ENCODE measurements at regions not wholly inside any gene's neighbourhood (a gene's known extent, or its start where the extent isn't known, plus 50 kb on each side); places are given as distances from the start of the nearest gene placed in this dataset.

DNA sequence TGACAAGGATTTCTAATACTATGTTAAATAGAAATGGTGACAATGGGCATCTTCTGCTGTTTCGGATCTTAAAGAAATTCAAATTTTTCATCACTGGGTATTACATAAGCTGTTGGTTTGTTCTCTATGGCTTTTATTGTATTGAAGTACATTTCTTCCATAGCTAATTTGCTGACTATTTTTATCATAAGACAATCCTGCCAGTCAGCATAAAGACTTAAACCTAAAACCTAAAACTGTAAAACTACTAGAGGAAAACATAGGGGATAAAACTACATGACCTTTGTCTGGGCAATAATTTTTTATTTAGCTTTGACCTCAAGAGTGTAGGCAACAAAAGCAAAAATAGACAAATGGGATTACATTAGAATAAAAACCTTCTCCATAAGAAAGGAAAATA is 1017.4 kb downstream of the SI start:
- H3K9me3 Mint-ChIP-seq (ENCODE audit: insufficient read depth), result peaks cover 7% of the 10 kb centered on the region
- POLR2A ChIA-PET, result no interaction called here
- no peaks in the 10 kb centered on the region for H3K27me3 ChIP-seq (replicated peaks in 1 of 4; ENCODE audit: control extremely low read depth in 1 of 4, control insufficient read depth in 3 of 4, insufficient read depth in 4 of 4, low read length in 3 of 4)
- TF ChIP-seq, protein P1, sequence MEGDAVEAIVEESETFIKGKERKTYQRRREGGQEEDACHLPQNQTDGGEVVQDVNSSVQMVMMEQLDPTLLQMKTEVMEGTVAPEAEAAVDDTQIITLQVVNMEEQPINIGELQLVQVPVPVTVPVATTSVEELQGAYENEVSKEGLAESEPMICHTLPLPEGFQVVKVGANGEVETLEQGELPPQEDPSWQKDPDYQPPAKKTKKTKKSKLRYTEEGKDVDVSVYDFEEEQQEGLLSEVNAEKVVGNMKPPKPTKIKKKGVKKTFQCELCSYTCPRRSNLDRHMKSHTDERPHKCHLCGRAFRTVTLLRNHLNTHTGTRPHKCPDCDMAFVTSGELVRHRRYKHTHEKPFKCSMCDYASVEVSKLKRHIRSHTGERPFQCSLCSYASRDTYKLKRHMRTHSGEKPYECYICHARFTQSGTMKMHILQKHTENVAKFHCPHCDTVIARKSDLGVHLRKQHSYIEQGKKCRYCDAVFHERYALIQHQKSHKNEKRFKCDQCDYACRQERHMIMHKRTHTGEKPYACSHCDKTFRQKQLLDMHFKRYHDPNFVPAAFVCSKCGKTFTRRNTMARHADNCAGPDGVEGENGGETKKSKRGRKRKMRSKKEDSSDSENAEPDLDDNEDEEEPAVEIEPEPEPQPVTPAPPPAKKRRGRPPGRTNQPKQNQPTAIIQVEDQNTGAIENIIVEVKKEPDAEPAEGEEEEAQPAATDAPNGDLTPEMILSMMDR (IDR thresholded peaks at IDR 0.05), result no peak
- TF ChIP-seq EZH2 (IDR thresholded peaks at IDR 0.05; ENCODE audit: borderline replicate concordance, insufficient read depth, low read depth, low read length, poor library complexity, severe bottlenecking), result no peak
- H3K27ac Mint-ChIP-seq, result no peak overlapping the region
- CTCF ChIA-PET, result no interaction called here
- H3K4me1 ChIP-seq (ENCODE audit: control insufficient read depth in 2 of 2, insufficient read depth in 2 of 2, low read length in 2 of 2), result no peaks in the 10 kb centered on the region
- no peak overlapping the region for H3K4me3 ChIP-seq (ENCODE audit: control extremely low read depth in 1 of 5, extremely low read depth in 1 of 5, insufficient read depth in 1 of 5, low read depth in 2 of 5, low read length in 4 of 5)
- no peak overlapping the region for H3K27ac ChIP-seq (ENCODE audit: low read length in 2 of 2)
- no peaks in the 10 kb centered on the region for H4K20me1 ChIP-seq (ENCODE audit: control insufficient read depth, insufficient read depth, low read length, poor library complexity, severe bottlenecking)
- H3K4me3 Mint-ChIP-seq, result no peak overlapping the region
- no peaks in the 10 kb centered on the region for H3K9me3 ChIP-seq (ENCODE audit: control extremely low read depth in 1 of 3, control insufficient read depth in 2 of 3, insufficient read depth in 1 of 3, low read length in 2 of 3)
- H3K4me1 Mint-ChIP-seq, result no peaks in the 10 kb centered on the region
- intact Hi-C loops (cut with micrococcal nuclease), result no loop called here
- no peaks in the 10 kb centered on the region for H3K36me3 ChIP-seq (replicated peaks in 1 of 2; ENCODE audit: control extremely low read depth in 1 of 2, control insufficient read depth in 1 of 2, extremely low read depth in 1 of 2, insufficient read depth in 2 of 2, low read length in 1 of 2)
- DNase-seq (no peak), ATAC-seq (ENCODE audit: low read depth) (no peak)
- WGBS (ENCODE audit: insufficient coverage), result no CpG with 5 or more reads among the region's 1 CpG
- no peaks in the 10 kb centered on the region for H3K27me3 Mint-ChIP-seq
- H3K4me2 ChIP-seq (replicated peaks; ENCODE audit: low read depth, low read length, poor library complexity, severe bottlenecking), result no peak overlapping the region
- H3K79me2 ChIP-seq (ENCODE audit: control insufficient read depth, insufficient read depth, low read length), result no peaks in the 10 kb centered on the region
- H2AFZ ChIP-seq (ENCODE audit: insufficient read depth, low read depth, low read length, poor library complexity, severe bottlenecking), result no peak overlapping the region
- H3K9ac ChIP-seq (ENCODE audit: low read length), result no peak overlapping the region

DNA sequence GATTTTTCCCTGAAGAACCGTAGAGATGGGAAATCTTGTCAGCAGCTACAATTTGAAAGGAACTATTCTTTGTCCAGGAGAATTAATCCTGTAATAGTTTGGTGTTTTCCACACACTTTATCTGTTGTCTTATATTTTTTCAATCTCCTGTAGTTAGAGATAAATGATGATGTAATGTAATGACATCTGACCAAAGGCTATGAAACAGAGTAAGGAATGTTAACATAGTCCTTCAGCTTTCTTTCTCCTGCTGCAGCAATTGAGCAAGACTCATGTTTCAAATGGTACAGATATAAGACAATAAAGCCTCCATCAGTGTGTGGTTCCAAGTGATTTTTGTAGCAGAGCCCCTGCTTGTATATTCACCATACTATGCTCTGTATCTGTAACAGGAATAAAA is 1028.4 kb downstream of the SI start:
- CTCF ChIA-PET, result no interaction called here
- intact Hi-C loops (cut with micrococcal nuclease), result no loop called here
- POLR2A ChIA-PET, result no interaction called here
- H3K9me3 Mint-ChIP-seq (ENCODE audit: insufficient read depth), result peaks cover 3% of the 10 kb centered on the region
- Histone ChIP-seq H3K79me2 (ENCODE audit: control insufficient read depth, insufficient read depth, low read length) (no peaks in the 10 kb centered on the region), H2AFZ (ENCODE audit: insufficient read depth, low read depth, low read length, poor library complexity, severe bottlenecking) (no peak overlapping the region), H3K36me3 (replicated peaks in 1 of 2; ENCODE audit: control extremely low read depth in 1 of 2, control insufficient read depth in 1 of 2, extremely low read depth in 1 of 2, insufficient read depth in 2 of 2, low read length in 1 of 2) (no peaks in the 10 kb centered on the region), H4K20me1 (ENCODE audit: control insufficient read depth, insufficient read depth, low read length, poor library complexity, severe bottlenecking) (no peaks in the 10 kb centered on the region), H3K4me3 (ENCODE audit: control extremely low read depth in 1 of 5, extremely low read depth in 1 of 5, insufficient read depth in 1 of 5, low read depth in 2 of 5, low read length in 4 of 5) (no peak overlapping the region), H3K4me2 (replicated peaks; ENCODE audit: low read depth, low read length, poor library complexity, severe bottlenecking) (no peak overlapping the region), H3K9ac (ENCODE audit: low read length) (no peak overlapping the region), H3K4me1 (ENCODE audit: control insufficient read depth in 2 of 2, insufficient read depth in 2 of 2, low read length in 2 of 2) (no peaks in the 10 kb centered on the region), H3K27me3 (replicated peaks in 1 of 4; ENCODE audit: control extremely low read depth in 1 of 4, control insufficient read depth in 3 of 4, insufficient read depth in 4 of 4, low read length in 3 of 4) (no peaks in the 10 kb centered on the region), H3K27ac (ENCODE audit: low read length in 2 of 2) (no peak overlapping the region), H3K9me3 (ENCODE audit: control extremely low read depth in 1 of 3, control insufficient read depth in 2 of 3, insufficient read depth in 1 of 3, low read length in 2 of 3) (no peaks in the 10 kb centered on the region)
- no peak overlapping the region for H3K27ac Mint-ChIP-seq
- ATAC-seq (ENCODE audit: low read depth) (no peak), DNase-seq (no peak)
- H3K27me3 Mint-ChIP-seq, result no peaks in the 10 kb centered on the region
- 100% methylated on average over 1 of the region's 1 CpG for WGBS (ENCODE audit: insufficient coverage)
- no peak for TF ChIP-seq EZH2 (IDR thresholded peaks at IDR 0.05; ENCODE audit: borderline replicate concordance, insufficient read depth, low read depth, low read length, poor library complexity, severe bottlenecking)
- TF ChIP-seq, protein P1 (IDR thresholded peaks at IDR 0.05), result no peak
- H3K4me3 Mint-ChIP-seq, result no peak overlapping the region
- no peaks in the 10 kb centered on the region for H3K4me1 Mint-ChIP-seq

Data from B cell (primary cell).